ENCODE measurements at regions not wholly inside any gene's neighbourhood (a gene's known extent, or its start where the extent isn't known, plus 50 kb on each side); places are given as distances from the start of the nearest gene placed in this dataset.

GRCh38 chr2:52477166-52477565 is 1290.4 kb upstream of the CHAC2 start:
- TF ChIP-seq POLR2AphosphoS5 (IDR thresholded peaks at IDR 0.05; ENCODE audit: low read depth, low read length) (no peak), POLR2A (IDR thresholded peaks at IDR 0.05; ENCODE audit: low read depth, low read length) (no peak), SPI1 (IDR thresholded peaks at IDR 0.05; ENCODE audit: low read depth, low read length) (no peak), TAF1 (IDR thresholded peaks at IDR 0.05; ENCODE audit: low read depth, low read length) (no peak), POU2F2 (IDR thresholded peaks at IDR 0.05; ENCODE audit: low read depth, low read length) (no peak)

Data from GM12891 (cell line).